H9 (cell line): ENCODE measurements at regions not wholly inside any gene's neighbourhood (a gene's known extent, or its start where the extent isn't known, plus 50 kb on each side); places are given as distances from the start of the nearest gene placed in this dataset.

ENCODE experiments used
- DNase-seq: peaks from one replicate; pipeline ENCODE4 v3.0.0-alpha.2; 2017
- H2AFZ ChIP-seq: one replicate; pipeline ENCODE4 v1.6.1; 2013; ENCODE audit warnings: mild to moderate bottlenecking, low read length, control low read depth, moderate library complexity
- H2AK5ac ChIP-seq: 2 replicates; pipeline ENCODE4 v1.6.1; 2013; ENCODE audit warnings: low read length, control low read depth, mixed read lengths; ENCODE audit not compliant: insufficient read length
- H2BK120ac ChIP-seq: one replicate; pipeline ENCODE4 v1.6.1; 2013; ENCODE audit warnings: low read depth, mild to moderate bottlenecking, low read length, control low read depth, inconsistent platforms; ENCODE audit not compliant: poor library complexity, severe bottlenecking
- H2BK12ac ChIP-seq: 2 replicates; pipeline ENCODE4 v1.6.1; 2013; ENCODE audit warnings: low read length, control low read depth, mixed read lengths, low read depth; ENCODE audit not compliant: insufficient read length
- H2BK15ac ChIP-seq: 2 replicates; pipeline ENCODE4 v1.6.1; 2013; ENCODE audit warnings: low read depth, low read length, control low read depth
- H2BK20ac ChIP-seq: one replicate; pipeline ENCODE4 v1.6.1; 2013; ENCODE audit warnings: low read depth, mild to moderate bottlenecking, low read length, control low read depth, inconsistent platforms; ENCODE audit not compliant: poor library complexity, severe bottlenecking
- H2BK5ac ChIP-seq: 2 replicates; pipeline ENCODE4 v1.6.1; 2013; ENCODE audit warnings: low read length, control low read depth, mixed read lengths; ENCODE audit not compliant: insufficient read length
- H3K14ac ChIP-seq: 2 replicates; pipeline ENCODE4 v1.6.1; 2013; ENCODE audit warnings: low read length, control low read depth; ENCODE audit not compliant: insufficient read depth
- H3K18ac ChIP-seq: 2 replicates; pipeline ENCODE4 v1.6.1; 2013; ENCODE audit warnings: low read depth, mild to moderate bottlenecking, mixed read lengths, low read length, control low read depth; ENCODE audit not compliant: insufficient read length
- H3K23ac ChIP-seq: 2 replicates; pipeline ENCODE4 v1.6.1; 2013; ENCODE audit warnings: low read length, control low read depth, mixed read lengths, low read depth; ENCODE audit not compliant: insufficient read length
- H3K23me2 ChIP-seq: 2 replicates; pipeline ENCODE4 v1.6.1; 2013; ENCODE audit warnings: low read depth, mild to moderate bottlenecking, mixed read lengths, low read length, control low read depth; ENCODE audit not compliant: insufficient read length, poor library complexity, severe bottlenecking
- H3K27ac ChIP-seq: 2 replicates; pipeline ENCODE4 v1.5.1; 2013; ENCODE audit warnings: low read length, control low read depth, mixed read lengths, low read depth; ENCODE audit not compliant: insufficient read length
- H3K27me3 ChIP-seq: 2 replicates; pipeline ENCODE4 v1.6.1; 2013; ENCODE audit warnings: low read length, control low read depth, inconsistent platforms; ENCODE audit not compliant: insufficient read depth
- H3K4ac ChIP-seq: 2 replicates; pipeline ENCODE4 v1.6.1; 2013; ENCODE audit warnings: low read depth, mild to moderate bottlenecking, control low read depth, inconsistent platforms, low read length, moderate library complexity
- H3K4me1 ChIP-seq: 2 replicates; pipeline ENCODE4 v1.6.1; 2013; ENCODE audit warnings: low read length, control low read depth, inconsistent platforms; ENCODE audit not compliant: insufficient read depth
- H3K4me2 ChIP-seq: 2 replicates; pipeline ENCODE4 v1.6.1; 2013; ENCODE audit warnings: low read length, control low read depth, mixed read lengths; ENCODE audit not compliant: insufficient read length, insufficient read depth
- H3K56ac ChIP-seq: 2 replicates; pipeline ENCODE4 v1.6.1; 2013; ENCODE audit warnings: low read depth, mild to moderate bottlenecking, mixed read lengths, low read length, control low read depth; ENCODE audit not compliant: insufficient read length
- H3K79me1 ChIP-seq: 2 replicates; pipeline ENCODE4 v1.6.1; 2013; ENCODE audit warnings: low read depth, mild to moderate bottlenecking, moderate library complexity, low read length, control low read depth, inconsistent platforms; ENCODE audit not compliant: insufficient read depth, poor library complexity, severe bottlenecking
- H3K79me2 ChIP-seq: 2 replicates; pipeline ENCODE4 v1.6.1; 2013; ENCODE audit warnings: low read length, control low read depth, inconsistent platforms; ENCODE audit not compliant: insufficient read depth
- H3K9ac ChIP-seq: 2 replicates; pipeline ENCODE4 v1.6.1; 2013; ENCODE audit warnings: low read length, control low read depth, mixed read lengths; ENCODE audit not compliant: insufficient read length; ENCODE audit errors: extremely low read depth
- H3K9me3 ChIP-seq: one replicate; pipeline ENCODE4 v1.6.1; 2013; ENCODE audit warnings: low read depth, low read length, inconsistent platforms; ENCODE audit not compliant: control insufficient read depth
- H3T11ph ChIP-seq: one replicate; pipeline ENCODE4 v1.6.1; 2013; ENCODE audit warnings: mild to moderate bottlenecking, low read length, control low read depth, inconsistent platforms
- H4K20me1 ChIP-seq: one replicate; pipeline ENCODE4 v1.6.1; 2013; ENCODE audit not compliant: control insufficient read depth, insufficient read length, insufficient read depth
- H4K5ac ChIP-seq: 2 replicates; pipeline ENCODE4 v1.6.1; 2013; ENCODE audit warnings: low read depth, mild to moderate bottlenecking, mixed read lengths, low read length, control low read depth; ENCODE audit not compliant: insufficient read length
- H4K8ac ChIP-seq: replicated peaks from 2 replicates; pipeline ENCODE4 v1.6.1; 2013; ENCODE audit warnings: low read length, control low read depth, mixed read lengths, low read depth; ENCODE audit not compliant: insufficient read length
- H4K91ac ChIP-seq: 2 replicates; pipeline ENCODE4 v1.6.1; 2013; ENCODE audit warnings: low read depth, mild to moderate bottlenecking, moderate library complexity, mixed read lengths, low read length, control low read depth; ENCODE audit not compliant: insufficient read length
- H3K27ac Mint-ChIP-seq, 3 experiments: 2 replicates in 2 of 3; 3 replicates in 1 of 3; pipeline ENCODE4 v1.8.0; 2020 to 2021; ENCODE audit warnings: mixed read lengths in 3 of 3, mild to moderate bottlenecking in 1 of 3, moderate library complexity in 1 of 3
- H3K27me3 Mint-ChIP-seq: 2 replicates; pipeline ENCODE4 v1.8.0; 2021; ENCODE audit warnings: low read depth, mild to moderate bottlenecking, moderate library complexity, mixed read lengths
- H3K36me3 Mint-ChIP-seq, 3 experiments: 2 replicates in 2 of 3; 3 replicates in 1 of 3; pipeline ENCODE4 v1.8.0; 2020 to 2021; ENCODE audit warnings: low read depth in 3 of 3, mixed read lengths in 3 of 3; ENCODE audit not compliant: insufficient read depth in 1 of 3
- H3K4me1 Mint-ChIP-seq, 2 experiments: 2 replicates each; pipeline ENCODE4 v1.8.0; 2020; ENCODE audit warnings: mixed read lengths in 2 of 2
- H3K4me3 Mint-ChIP-seq, 2 experiments: 2 replicates in 1 of 2; 3 replicates in 1 of 2; pipeline ENCODE4 v1.8.0; 2020 to 2021; ENCODE audit warnings: mild to moderate bottlenecking in 2 of 2, mixed read lengths in 2 of 2, moderate library complexity in 1 of 2
- H3K9me3 Mint-ChIP-seq, 2 experiments: 2 replicates in 1 of 2; 3 replicates in 1 of 2; pipeline ENCODE4 v1.8.0; 2020; ENCODE audit warnings: mild to moderate bottlenecking in 2 of 2, mixed read lengths in 2 of 2, moderate library complexity in 1 of 2
- CTCF ChIP-seq: fragments of 200-600 bp; sonication (generic); conservative IDR thresholded peaks from 3 replicates; pipeline ENCODE4 v1.8.0; 2021; ENCODE audit warnings: antibody characterized with exemption, mild to moderate bottlenecking

GRCh38 chr21:27173053-27173452 lies 206.2 kb upstream of the ADAMTS5 start:
- Histone ChIP-seq H3K56ac (no peak overlapping the region), H3K4me2 (no peak overlapping the region), H3K4ac (no peak overlapping the region), H4K91ac (no peak overlapping the region), H3K79me1 (no peaks in the 10 kb centered on the region), H2BK12ac (no peak overlapping the region), H3K23me2 (no peaks in the 10 kb centered on the region), H3K23ac (no peak overlapping the region), H2BK15ac (no peak overlapping the region), H2AFZ (no peak overlapping the region), H2BK5ac (no peak overlapping the region), H3K4me1 (no peaks in the 10 kb centered on the region), H3K9me3 (no peaks in the 10 kb centered on the region), H3K14ac (no peak overlapping the region), H3K18ac (no peak overlapping the region), H4K8ac (no peak overlapping the region), H2AK5ac (no peak overlapping the region), H3K27ac (no peak overlapping the region), H2BK120ac (no peak overlapping the region), H3K27me3 (no peaks in the 10 kb centered on the region), H3K79me2 (no peaks in the 10 kb centered on the region), H4K5ac (no peak overlapping the region), H3T11ph (no peak overlapping the region), H2BK20ac (no peak overlapping the region), H3K9ac (no peak overlapping the region), H4K20me1 (no peaks in the 10 kb centered on the region)
- no peaks in the 10 kb centered on the region for H3K9me3 Mint-ChIP-seq
- DNase-seq: no peak
- no peak overlapping the region for H3K4me3 Mint-ChIP-seq
- TF ChIP-seq CTCF: no peak
- H3K27ac Mint-ChIP-seq: no peak overlapping the region
- H3K36me3 Mint-ChIP-seq: no peaks in the 10 kb centered on the region
- no peaks in the 10 kb centered on the region for H3K27me3 Mint-ChIP-seq
- H3K4me1 Mint-ChIP-seq: peaks cover 0 to 8% of the 10 kb centered on the region in 2 experiments; a peak in 2 of 4 replicates
